AG09319 (cell line): ENCODE measurements at regions not wholly inside any gene's neighbourhood (a gene's known extent, or its start where the extent isn't known, plus 50 kb on each side); places are given as distances from the start of the nearest gene placed in this dataset.

ENCODE experiments used
- DNase-seq: peaks from one replicate; pipeline ENCODE4 v3.0.0-alpha.2; 2010; ENCODE audit warnings: low read depth; ENCODE audit errors: extremely low read depth
- CTCF ChIP-seq: IDR thresholded peaks from 2 replicates; pipeline ENCODE4 v1.5.1; 2011; ENCODE audit warnings: low read depth, mild to moderate bottlenecking, inconsistent platforms, low read length, moderate library complexity

- TF ChIP-seq CTCF, result no peak
Observed at GRCh38 chr6:43871284-43871683, 101.3 kb downstream of the VEGFA start.

GRCh38 chr6:43870660-43871061 is 100.7 kb downstream of the VEGFA start:
- TF ChIP-seq CTCF, result no peak
- no peak for DNase-seq

More at GRCh38 chr6:43871284-43871683, 101.3 kb downstream of the VEGFA start:
- DNase-seq, result no peak

- no peak for TF ChIP-seq CTCF
- no peak for DNase-seq
Observed at GRCh38 chr6:43869792-43870659, 100.0 kb downstream of the VEGFA start.

- TF ChIP-seq CTCF, result no peak
Observed at GRCh38 chr6:43869079-43869710, 99.2 kb downstream of the VEGFA start.

GRCh38 chr6:43868467-43868866 is 98.5 kb downstream of the VEGFA start:
- DNase-seq, result no peak
- no peak for TF ChIP-seq CTCF

More at GRCh38 chr6:43869079-43869710, 99.2 kb downstream of the VEGFA start:
- DNase-seq, result no peak

GRCh38 chr6:43867996-43868395 is 98.0 kb downstream of the VEGFA start:
- DNase-seq, result no peak
- no peak for TF ChIP-seq CTCF

- no peak for TF ChIP-seq CTCF
- DNase-seq, result no peak
Observed at GRCh38 chr6:43867246-43867645, 97.2 kb downstream of the VEGFA start.
